Tibial nerve (tissue), 4 donors: ENCODE measurements at regions not wholly inside any gene's neighbourhood (a gene's known extent, or its start where the extent isn't known, plus 50 kb on each side); places are given as distances from the start of the nearest gene placed in this dataset.

Experiments used
- DNase-seq, 2 donors: peaks; one replicate each; pipeline ENCODE4 v3.0.0-alpha.2; 2019; ENCODE audit warnings: low spot score in 2 of 2
- H3K27ac ChIP-seq, 4 donors: fragments of 200-600 bp; sonication (generic) in 3 of 4; one replicate each; pipeline ENCODE4 v1.5.1; 2017 to 2019; ENCODE audit warnings: mild to moderate bottlenecking in 1 of 4
- H3K27me3 ChIP-seq, 2 donors: fragments of 200-600 bp; sonication (generic) in 1 of 2; one replicate each; pipeline versions ENCODE4 v1.5.1 to v1.6.0; 2017 to 2019
- H3K36me3 ChIP-seq, 3 donors: fragments of 200-600 bp; sonication (generic); one replicate each; pipeline ENCODE4 v1.5.1; 2018 to 2019
- H3K4me1 ChIP-seq, 4 donors: fragments of 200-600 bp; sonication (generic) in 3 of 4; one replicate each; pipeline ENCODE4 v1.5.1; 2017 to 2019
- H3K4me3 ChIP-seq, 4 donors: fragments of 200-600 bp; sonication (generic) in 3 of 4; one replicate each; pipeline ENCODE4 v1.5.1; 2017 to 2019; ENCODE audit warnings: mild to moderate bottlenecking in 1 of 4, moderate library complexity in 1 of 4
- H3K9me3 ChIP-seq, 4 donors: fragments of 200-600 bp; sonication (generic) in 3 of 4; one replicate each; pipeline ENCODE4 v1.5.1; 2017 to 2019
- CTCF ChIP-seq, 5 experiments: fragments of 200-600 bp in 3 of 5; fragments of 450-650 bp in 2 of 5; sonication (generic) in 3 of 5; IDR thresholded peaks; one replicate each; pipeline ENCODE4 v1.5.1; 2016 to 2019; ENCODE audit warnings: antibody characterized with exemption in 5 of 5, mild to moderate bottlenecking in 3 of 5, moderate library complexity in 2 of 5
- EP300 ChIP-seq, 2 donors: sonication (generic); formaldehyde crosslinking; IDR thresholded peaks; one replicate each; pipeline ENCODE4 v1.6.1; 2017; ENCODE audit warnings: antibody characterized with exemption in 2 of 2, mild to moderate bottlenecking in 1 of 2
- POLR2A ChIP-seq, 2 donors: fragments of 450-650 bp; IDR thresholded peaks; one replicate each; pipeline ENCODE4 v1.6.1; 2017; ENCODE audit warnings: antibody characterized with exemption in 2 of 2, mild to moderate bottlenecking in 2 of 2, moderate library complexity in 2 of 2
- WGBS, 2 donors: methylation state at CpG; one replicate each; pipeline ENCODE4 v1.1.5; 2018; 5-methylcytosine and 5-hydroxymethylcytosine counted together

- WGBS, 2 donors: 28 to 47% methylated on average over 3 of the region's 3 CpGs
- no peak for TF ChIP-seq POLR2A (IDR thresholded peaks at IDR 0.05)
- no peak for TF ChIP-seq EP300 (IDR thresholded peaks at IDR 0.05)
- no peak for TF ChIP-seq CTCF (IDR thresholded peaks at IDR 0.05)
- peaks cover 0 to 29% (median 7%) of the 10 kb centered on the region in 4 donors for H3K4me1 ChIP-seq
- DNase-seq: peak; percentile 33 to 39
- H3K36me3 ChIP-seq: no peaks in the 10 kb centered on the region
- H3K4me3 ChIP-seq: no peak overlapping the region
- H3K27ac ChIP-seq: no peak overlapping the region
- H3K27me3 ChIP-seq: peaks cover 0 to 7% of the 10 kb centered on the region in 2 donors
- H3K9me3 ChIP-seq: no peaks in the 10 kb centered on the region
Measured at GRCh38 chr16:86667035-86667434, 88.7 kb downstream of the FOXL1 start.

GRCh38 chr16:86668136-86668910, 90.0 kb downstream of the FOXL1 start:
- H3K27ac ChIP-seq: no peak overlapping the region
- H3K4me1 ChIP-seq: peaks cover 0 to 29% (median 7%) of the 10 kb centered on the region in 4 donors
- H3K4me3 ChIP-seq: no peak overlapping the region
- DNase-seq: no peak
- no peaks in the 10 kb centered on the region for H3K36me3 ChIP-seq
- peaks cover 0 to 6% (median 0%) of the 10 kb centered on the region in 4 donors for H3K9me3 ChIP-seq
- TF ChIP-seq EP300 (IDR thresholded peaks at IDR 0.05): no peak
- TF ChIP-seq CTCF (IDR thresholded peaks at IDR 0.05): no peak
- no peak for TF ChIP-seq POLR2A (IDR thresholded peaks at IDR 0.05)
- WGBS, 2 donors: 68 to 70% methylated on average over 8 of the region's 8 CpGs
- peaks cover 0 to 13% of the 10 kb centered on the region in 2 donors for H3K27me3 ChIP-seq

- TF ChIP-seq CTCF (IDR thresholded peaks at IDR 0.05): no peak
- TF ChIP-seq POLR2A (IDR thresholded peaks at IDR 0.05): no peak
- no peak for TF ChIP-seq EP300 (IDR thresholded peaks at IDR 0.05)
- Histone ChIP-seq H3K27me3 (peaks cover 0 to 13% of the 10 kb centered on the region in 2 donors), H3K27ac (peak overlapping the region in 1 of 4 donors; percentile 48)
Measured at GRCh38 chr16:86669285-86669805, 91.0 kb downstream of the FOXL1 start.

GRCh38 chr16:86669937-86670749, 91.8 kb downstream of the FOXL1 start:
- no peaks in the 10 kb centered on the region for H3K36me3 ChIP-seq
- H3K4me3 ChIP-seq: no peak overlapping the region
- 55 to 77% methylated on average over 27 to 29 of the region's 30 CpGs for WGBS, 2 donors
- H3K27ac ChIP-seq: no peak overlapping the region
- peak in 1 of 2 donors; percentile 35 for DNase-seq
- peaks cover 0 to 26% (median under 1%) of the 10 kb centered on the region in 4 donors for H3K4me1 ChIP-seq
- peaks cover 0 to 13% of the 10 kb centered on the region in 2 donors for H3K27me3 ChIP-seq
- TF ChIP-seq POLR2A (IDR thresholded peaks at IDR 0.05) (no peak), CTCF (IDR thresholded peaks at IDR 0.05) (no peak), EP300 (IDR thresholded peaks at IDR 0.05) (peak in 1 of 2 donors; percentile 14)
- H3K9me3 ChIP-seq: peaks cover 0 to 6% (median 0%) of the 10 kb centered on the region in 4 donors

More at GRCh38 chr16:86669285-86669805, 91.0 kb downstream of the FOXL1 start:
- Histone ChIP-seq H3K36me3 (no peaks in the 10 kb centered on the region), H3K9me3 (peaks cover 0 to 6% (median 0%) of the 10 kb centered on the region in 4 donors), H3K4me1 (peaks cover 0 to 26% (median 4%) of the 10 kb centered on the region in 4 donors), H3K4me3 (no peak overlapping the region)
- 77 to 81% methylated on average over 10 of the region's 10 CpGs for WGBS, 2 donors
- DNase-seq: no peak
